NB4 (cell line): ENCODE measurements at regions not wholly inside any gene's neighbourhood (a gene's known extent, or its start where the extent isn't known, plus 50 kb on each side); places are given as distances from the start of the nearest gene placed in this dataset.

ENCODE experiments used
- DNase-seq: peaks from one replicate; pipeline ENCODE4 v3.0.0; 2010; ENCODE audit warnings: low read depth
- H3K4me3 ChIP-seq: one replicate; pipeline ENCODE4 v1.5.1; 2011; ENCODE audit warnings: mild to moderate bottlenecking, low read depth, low read length, moderate library complexity
- CTCF ChIP-seq: IDR thresholded peaks from one replicate; pipeline ENCODE4 v1.5.1; 2012; ENCODE audit warnings: low read depth, low read length
- MAX ChIP-seq: IDR thresholded peaks from 2 replicates; pipeline ENCODE4 v1.6.1; 2011; ENCODE audit warnings: low read depth, low read length
- MYC ChIP-seq: IDR thresholded peaks from 2 replicates; pipeline ENCODE4 v1.6.1; 2011; ENCODE audit warnings: low read depth, low read length
- POLR2A ChIP-seq: IDR thresholded peaks from 2 replicates; pipeline ENCODE4 v1.6.1; 2011; ENCODE audit warnings: mild to moderate bottlenecking; ENCODE audit not compliant: insufficient read length; ENCODE audit errors: extremely low read depth

- no peak for DNase-seq
- H3K4me3 ChIP-seq = no peak overlapping the region
- TF ChIP-seq CTCF (no peak), MYC (no peak), MAX (no peak), POLR2A (no peak)
These were observed 604.8 kb upstream of the PFKP start for GRCh38 chr10:2462581-2462980.

GRCh38 chr10:2460812-2461211 lies 606.5 kb upstream of the PFKP start:
- no peak for DNase-seq
- no peak for TF ChIP-seq MAX
- TF ChIP-seq CTCF = no peak
- TF ChIP-seq POLR2A = no peak
- no peak for TF ChIP-seq MYC
- no peak overlapping the region for H3K4me3 ChIP-seq

- TF ChIP-seq CTCF (no peak), MYC (no peak), MAX (no peak), POLR2A (no peak)
- DNase-seq = no peak
- H3K4me3 ChIP-seq = no peak overlapping the region
These were observed 607.6 kb upstream of the PFKP start for GRCh38 chr10:2459713-2460112.

- no peak for TF ChIP-seq POLR2A
- TF ChIP-seq CTCF = no peak
- no peak for TF ChIP-seq MAX
- no peak for TF ChIP-seq MYC
- DNase-seq = no peak
- H3K4me3 ChIP-seq = no peak overlapping the region
These were observed 610.5 kb upstream of the PFKP start for GRCh38 chr10:2456834-2457233.

GRCh38 chr10:2445370-2445769 lies 622.0 kb upstream of the PFKP start:
- no peak overlapping the region for H3K4me3 ChIP-seq
- TF ChIP-seq MYC (no peak), POLR2A (no peak), MAX (no peak)
- DNase-seq = no peak

GRCh38 chr10:2439983-2440382 lies 627.4 kb upstream of the PFKP start:
- TF ChIP-seq POLR2A = no peak
- no peak for TF ChIP-seq MAX

GRCh38 chr10:2439000-2439399 lies 628.3 kb upstream of the PFKP start:
- no peak overlapping the region for H3K4me3 ChIP-seq
- no peak for DNase-seq
- no peak for TF ChIP-seq CTCF
- no peak for TF ChIP-seq POLR2A
- TF ChIP-seq MYC = no peak
- TF ChIP-seq MAX = no peak

More at GRCh38 chr10:2439983-2440382, 627.4 kb upstream of the PFKP start:
- H3K4me3 ChIP-seq = no peak overlapping the region
- DNase-seq = no peak
